Neuronal stem cell (in vitro differentiated cells): ENCODE measurements at regions not wholly inside any gene's neighbourhood (a gene's known extent, or its start where the extent isn't known, plus 50 kb on each side); places are given as distances from the start of the nearest gene placed in this dataset.
A peak's percentile ranks its signal among the peaks of the same experiment; 100 is the strongest.

ENCODE experiments used
- DNase-seq: peaks from one replicate; pipeline ENCODE4 v3.0.0-alpha.2; 2013; ENCODE audit warnings: low spot score
- H2AFZ ChIP-seq: one replicate; pipeline ENCODE4 v1.6.1; 2013; ENCODE audit warnings: mild to moderate bottlenecking, low read length, inconsistent platforms
- H2AK5ac ChIP-seq: 2 replicates; pipeline ENCODE4 v1.6.1; 2013; ENCODE audit warnings: low read depth, mild to moderate bottlenecking, inconsistent platforms, low read length, moderate library complexity, mixed read lengths
- H2BK120ac ChIP-seq: 2 replicates; pipeline ENCODE4 v1.6.1; 2013; ENCODE audit warnings: low read depth, mild to moderate bottlenecking, inconsistent platforms, low read length, moderate library complexity, mixed read lengths
- H2BK12ac ChIP-seq: one replicate; pipeline ENCODE4 v1.6.1; 2013; ENCODE audit warnings: low read length, inconsistent platforms
- H2BK15ac ChIP-seq: 2 replicates; pipeline ENCODE4 v1.6.1; 2013; ENCODE audit warnings: mild to moderate bottlenecking, low read length, inconsistent platforms, mixed read lengths
- H2BK5ac ChIP-seq: one replicate; pipeline ENCODE4 v1.6.1; 2013; ENCODE audit warnings: inconsistent platforms, mild to moderate bottlenecking, low read length, moderate library complexity
- H3K14ac ChIP-seq: one replicate; pipeline ENCODE4 v1.6.1; 2013; ENCODE audit warnings: low read length, inconsistent platforms
- H3K18ac ChIP-seq: 2 replicates; pipeline ENCODE4 v1.6.1; 2013; ENCODE audit warnings: low read length, inconsistent platforms
- H3K23ac ChIP-seq: 2 replicates; pipeline ENCODE4 v1.6.1; 2013; ENCODE audit warnings: low read depth, mild to moderate bottlenecking, mixed read lengths, low read length, inconsistent platforms; ENCODE audit not compliant: poor library complexity
- H3K27ac ChIP-seq: replicated peaks from 3 replicates; pipeline ENCODE4 v1.5.1; 2013; ENCODE audit warnings: low read length, inconsistent platforms
- H3K27me3 ChIP-seq, 3 experiments: 2 replicates each; pipeline ENCODE4 v1.6.1; 2013; ENCODE audit warnings: low read length in 3 of 3, mild to moderate bottlenecking in 2 of 3, inconsistent platforms in 1 of 3, low read depth in 1 of 3, mixed read lengths in 1 of 3, moderate library complexity in 1 of 3; ENCODE audit not compliant: control insufficient read depth in 3 of 3, insufficient read depth in 3 of 3
- H3K36me3 ChIP-seq, 2 donors: replicated peaks in 1 of 2; 2 replicates each; pipeline ENCODE4 v1.6.1; 2013; ENCODE audit warnings: low read length in 2 of 2; ENCODE audit not compliant: control insufficient read depth in 2 of 2, insufficient read depth in 2 of 2
- H3K4ac ChIP-seq: 2 replicates; pipeline ENCODE4 v1.6.1; 2013; ENCODE audit warnings: inconsistent platforms, mild to moderate bottlenecking, low read length, moderate library complexity
- H3K4me1 ChIP-seq, 2 donors: 1 replicate in 1 of 2; 2 replicates in 1 of 2; pipeline ENCODE4 v1.6.1; 2013; ENCODE audit warnings: low read length in 2 of 2, low read depth in 1 of 2; ENCODE audit not compliant: control insufficient read depth in 2 of 2, insufficient read depth in 1 of 2
- H3K4me2 ChIP-seq: one replicate; pipeline ENCODE4 v1.6.1; 2013; ENCODE audit warnings: mild to moderate bottlenecking, low read length, inconsistent platforms; ENCODE audit not compliant: insufficient read depth, poor library complexity, severe bottlenecking
- H3K4me3 ChIP-seq, 2 donors: 2 replicates each; pipeline ENCODE4 v1.5.1; 2013; ENCODE audit warnings: low read length in 2 of 2, mild to moderate bottlenecking in 2 of 2, inconsistent platforms in 1 of 2, moderate library complexity in 1 of 2
- H3K79me1 ChIP-seq: one replicate; pipeline ENCODE4 v1.6.1; 2013; ENCODE audit warnings: low read depth, mild to moderate bottlenecking, inconsistent platforms, low read length, moderate library complexity
- H3K9ac ChIP-seq: one replicate; pipeline ENCODE4 v1.6.1; 2013; ENCODE audit warnings: mild to moderate bottlenecking, low read depth, low read length, inconsistent platforms; ENCODE audit not compliant: poor library complexity
- H3K9me3 ChIP-seq, 2 donors: replicated peaks in 1 of 2; 2 replicates each; pipeline versions ENCODE3 to v1.6.1; 2013; ENCODE audit warnings: low read length in 2 of 2, mild to moderate bottlenecking in 2 of 2, inconsistent platforms in 1 of 2, low read depth in 1 of 2, mixed read lengths in 1 of 2, moderate library complexity in 1 of 2; ENCODE audit not compliant: control insufficient read depth in 2 of 2, insufficient read depth in 1 of 2
- H4K8ac ChIP-seq: one replicate; pipeline ENCODE4 v1.6.1; 2013; ENCODE audit warnings: low read depth, mild to moderate bottlenecking, inconsistent platforms, low read length, moderate library complexity
- H4K91ac ChIP-seq: one replicate; pipeline ENCODE4 v1.6.1; 2013; ENCODE audit warnings: low read length, low read depth, mild to moderate bottlenecking, inconsistent platforms; ENCODE audit not compliant: poor library complexity
- WGBS, 2 donors: extraction: QIAGEN DNeasy Blood & Tissue Kit; methylation state at CpG; one replicate each; pipeline ENCODE4 v1.1.7; 2013; ENCODE audit warnings: missing lambda C conversion rate in 2 of 2, mixed read lengths in 1 of 2; ENCODE audit not compliant: insufficient read length in 2 of 2, insufficient replicate concordance in 1 of 2; ENCODE audit errors: extremely low coverage in 2 of 2; 5-methylcytosine and 5-hydroxymethylcytosine counted together

DNA sequence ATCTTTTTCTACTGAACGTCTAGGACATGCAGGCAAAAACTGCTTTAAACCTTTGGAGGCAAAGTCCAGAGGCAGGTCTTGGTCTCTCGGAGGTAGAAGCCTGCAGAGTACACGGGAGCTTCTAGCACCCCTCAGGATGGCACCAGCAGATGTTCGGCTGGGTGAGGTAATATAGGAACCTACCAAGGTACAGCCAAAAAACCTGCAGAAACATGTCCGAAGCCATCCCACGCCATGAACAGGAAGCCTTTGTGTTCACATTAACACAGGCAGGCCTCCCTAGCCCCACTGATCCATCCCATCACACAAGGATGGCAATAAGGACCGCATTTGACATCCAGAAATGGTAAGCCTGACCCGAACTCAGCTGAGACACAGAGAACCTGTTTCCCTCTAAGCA is 157.9 kb upstream of the HES1 start:
- Histone ChIP-seq H3K4me1 (peaks cover 14 to 18% of the 10 kb centered on the region in 2 donors), H3K36me3 (no peaks in the 10 kb centered on the region), H3K18ac (no peak overlapping the region), H3K9ac (no peak overlapping the region), H3K79me1 (no peaks in the 10 kb centered on the region), H3K4ac (no peak overlapping the region), H4K91ac (no peak overlapping the region), H3K9me3 (no peaks in the 10 kb centered on the region), H3K23ac (no peak overlapping the region), H3K4me3 (no peak overlapping the region), H3K4me2 (no peak overlapping the region), H3K27ac (no peak overlapping the region), H2BK12ac (no peak overlapping the region), H2BK15ac (no peak overlapping the region), H4K8ac (no peak overlapping the region), H3K27me3 (peaks cover 0 to 3% (median 0%) of the 10 kb centered on the region in 3 experiments), H2AK5ac (no peak overlapping the region), H3K14ac (no peak overlapping the region), H2BK5ac (no peak overlapping the region), H2AFZ (no peak overlapping the region), H2BK120ac (no peak overlapping the region)
- DNase-seq: no peak
- WGBS, 2 donors: no CpG with 5 or more reads among the region's 8 CpGs

- H3K4me1 ChIP-seq: peaks cover 14 to 18% of the 10 kb centered on the region in 2 donors
- no peak overlapping the region for H2BK5ac ChIP-seq
- no peak overlapping the region for H3K18ac ChIP-seq
- H3K23ac ChIP-seq: no peak overlapping the region
- no peak overlapping the region for H3K4ac ChIP-seq
- H2AFZ ChIP-seq: no peak overlapping the region
- no peak overlapping the region for H3K14ac ChIP-seq
- no peak overlapping the region for H3K27ac ChIP-seq
- no peak for DNase-seq
- H3K79me1 ChIP-seq: no peaks in the 10 kb centered on the region
- no peak overlapping the region for H2BK120ac ChIP-seq
- H2BK15ac ChIP-seq: no peak overlapping the region
- no peak overlapping the region for H2BK12ac ChIP-seq
- no peaks in the 10 kb centered on the region for H3K9me3 ChIP-seq
- H4K8ac ChIP-seq: no peak overlapping the region
- no CpG with 5 or more reads among the region's 6 CpGs for WGBS, 2 donors
- no peak overlapping the region for H2AK5ac ChIP-seq
- H3K27me3 ChIP-seq: no peaks in the 10 kb centered on the region
- H4K91ac ChIP-seq: no peak overlapping the region
- H3K4me3 ChIP-seq: no peak overlapping the region
- no peaks in the 10 kb centered on the region for H3K36me3 ChIP-seq
- no peak overlapping the region for H3K9ac ChIP-seq
- no peak overlapping the region for H3K4me2 ChIP-seq
These were observed 157.5 kb upstream of the HES1 start for GRCh38 chr3:193978486-193978885.

DNA sequence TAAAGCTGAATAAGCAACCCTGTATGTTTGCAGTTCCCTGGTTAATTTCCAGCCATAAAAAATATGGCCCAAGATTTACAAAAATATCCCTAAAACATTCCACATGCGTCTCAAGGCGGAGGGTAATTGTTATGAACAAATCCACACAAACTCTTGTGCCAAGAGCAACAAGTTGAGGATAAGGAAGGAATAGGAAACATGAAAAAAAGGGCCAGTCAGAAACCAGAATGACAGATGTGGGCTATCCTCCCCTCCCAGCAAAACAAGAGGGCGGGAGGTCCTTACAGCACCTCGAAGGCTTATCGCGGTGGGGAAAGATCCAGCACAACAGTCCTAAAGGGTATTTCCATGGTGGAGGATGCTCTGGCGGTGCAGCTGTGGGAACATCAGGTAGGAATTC is 155.6 kb upstream of the HES1 start:
- Histone ChIP-seq H3K14ac (no peak overlapping the region), H2BK15ac (no peak overlapping the region), H2AK5ac (no peak overlapping the region), H2AFZ (no peak overlapping the region), H3K27me3 (no peaks in the 10 kb centered on the region), H3K79me1 (no peaks in the 10 kb centered on the region), H3K4me3 (no peak overlapping the region), H3K36me3 (no peaks in the 10 kb centered on the region), H3K18ac (peak overlapping the region; percentile 29), H2BK12ac (no peak overlapping the region), H3K4ac (no peak overlapping the region), H3K9me3 (no peaks in the 10 kb centered on the region), H4K91ac (no peak overlapping the region), H2BK5ac (no peak overlapping the region), H4K8ac (no peak overlapping the region), H3K9ac (no peak overlapping the region), H3K23ac (no peak overlapping the region), H3K4me1 (peaks cover 4% of the 10 kb centered on the region in 2 donors), H2BK120ac (no peak overlapping the region), H3K27ac (no peak overlapping the region), H3K4me2 (no peak overlapping the region)
- no peak for DNase-seq
- no CpG with 5 or more reads among the region's 7 CpGs for WGBS, 2 donors

GRCh38 chr3:193980905-193981304 is 155.0 kb upstream of the HES1 start:
- no peak overlapping the region for H3K4ac ChIP-seq

More at GRCh38 chr3:193980905-193981304, 155.0 kb upstream of the HES1 start:
- Histone ChIP-seq H2BK15ac (no peak overlapping the region), H3K27ac (no peak overlapping the region), H2BK120ac (no peak overlapping the region), H4K8ac (no peak overlapping the region), H3K23ac (no peak overlapping the region), H3K79me1 (no peaks in the 10 kb centered on the region), H3K27me3 (no peaks in the 10 kb centered on the region), H3K9ac (no peak overlapping the region), H2BK12ac (no peak overlapping the region), H3K4me3 (no peak overlapping the region), H3K18ac (no peak overlapping the region), H4K91ac (no peak overlapping the region), H2AFZ (no peak overlapping the region), H2BK5ac (no peak overlapping the region), H3K14ac (no peak overlapping the region), H2AK5ac (no peak overlapping the region), H3K4me2 (no peak overlapping the region), H3K4me1 (peaks cover 3 to 4% of the 10 kb centered on the region in 2 donors), H3K9me3 (no peaks in the 10 kb centered on the region), H3K36me3 (no peaks in the 10 kb centered on the region)
- no CpG with 5 or more reads among the region's 3 CpGs for whole genome bisulfite sequencing, 2 donors
- DNase-seq: no peak
